ENCODE measurements at regions not wholly inside any gene's neighbourhood (a gene's known extent, or its start where the extent isn't known, plus 50 kb on each side); places are given as distances from the start of the nearest gene placed in this dataset.

DNA sequence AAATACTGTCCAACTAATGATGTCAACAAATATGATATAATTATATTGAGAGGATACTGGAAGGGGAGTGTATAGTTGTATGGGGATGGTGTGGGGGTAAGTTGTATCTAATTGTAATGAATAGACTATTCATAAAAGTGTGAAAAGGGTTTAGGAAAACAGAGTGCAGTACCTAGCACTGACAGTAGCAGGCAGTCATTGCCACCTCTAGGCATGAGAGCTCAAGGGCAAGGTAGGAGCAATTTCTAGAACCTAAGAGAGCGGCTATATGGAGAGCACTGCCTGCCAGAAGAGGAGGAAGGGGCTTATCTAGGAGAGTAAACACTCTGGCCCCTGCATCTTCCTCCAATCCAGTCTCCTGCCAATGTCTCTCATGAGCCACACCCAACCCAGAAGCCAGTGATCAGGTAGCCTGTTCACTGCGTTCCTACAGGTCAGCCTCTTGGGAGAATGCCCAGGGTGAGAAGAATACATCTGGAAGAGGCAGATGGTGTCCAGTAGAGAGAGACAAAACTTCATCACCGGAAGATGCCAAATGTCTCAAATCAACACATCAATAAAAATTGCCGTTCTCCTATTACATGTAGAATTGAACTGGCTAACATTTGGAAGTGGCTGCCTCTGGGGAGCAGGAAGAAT lies 200.0 kb downstream of the LY86 start:
- Histone ChIP-seq H3K4me3 (ENCODE audit: low read depth, low read length) (no peak overlapping the region), H3K9me3 (ENCODE audit: severe bottlenecking) (no peaks in the 10 kb centered on the region), H3K27ac (no peak overlapping the region), H3K36me3 (no peaks in the 10 kb centered on the region), H3K27me3 (ENCODE audit: insufficient read depth, low read depth, severe bottlenecking) (no peaks in the 10 kb centered on the region)
- no peak for DNase-seq
- TF ChIP-seq, protein P1, sequence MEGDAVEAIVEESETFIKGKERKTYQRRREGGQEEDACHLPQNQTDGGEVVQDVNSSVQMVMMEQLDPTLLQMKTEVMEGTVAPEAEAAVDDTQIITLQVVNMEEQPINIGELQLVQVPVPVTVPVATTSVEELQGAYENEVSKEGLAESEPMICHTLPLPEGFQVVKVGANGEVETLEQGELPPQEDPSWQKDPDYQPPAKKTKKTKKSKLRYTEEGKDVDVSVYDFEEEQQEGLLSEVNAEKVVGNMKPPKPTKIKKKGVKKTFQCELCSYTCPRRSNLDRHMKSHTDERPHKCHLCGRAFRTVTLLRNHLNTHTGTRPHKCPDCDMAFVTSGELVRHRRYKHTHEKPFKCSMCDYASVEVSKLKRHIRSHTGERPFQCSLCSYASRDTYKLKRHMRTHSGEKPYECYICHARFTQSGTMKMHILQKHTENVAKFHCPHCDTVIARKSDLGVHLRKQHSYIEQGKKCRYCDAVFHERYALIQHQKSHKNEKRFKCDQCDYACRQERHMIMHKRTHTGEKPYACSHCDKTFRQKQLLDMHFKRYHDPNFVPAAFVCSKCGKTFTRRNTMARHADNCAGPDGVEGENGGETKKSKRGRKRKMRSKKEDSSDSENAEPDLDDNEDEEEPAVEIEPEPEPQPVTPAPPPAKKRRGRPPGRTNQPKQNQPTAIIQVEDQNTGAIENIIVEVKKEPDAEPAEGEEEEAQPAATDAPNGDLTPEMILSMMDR (IDR thresholded peaks at IDR 0.05; ENCODE audit: low read depth, low read length): peak; percentile 87

DNA sequence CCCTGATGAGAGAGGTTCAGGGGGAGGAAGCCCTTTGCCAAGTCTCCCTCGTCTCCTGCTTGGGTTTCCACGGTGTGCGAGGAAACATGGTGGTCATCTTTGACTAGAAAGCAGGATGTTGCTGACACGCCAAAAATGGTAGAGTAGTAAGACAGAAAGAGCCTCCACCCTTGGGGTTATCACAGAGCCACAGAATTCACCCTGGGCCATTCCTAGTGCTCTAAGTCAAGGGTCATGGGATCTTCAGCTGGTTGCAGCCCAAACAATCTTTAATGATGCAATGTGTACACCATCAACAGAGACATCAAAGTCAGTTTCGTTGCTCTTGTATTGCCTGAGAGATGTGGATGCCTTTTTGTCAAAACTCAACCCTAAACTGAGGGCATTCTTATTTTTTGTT lies 201.9 kb downstream of the LY86 start:
- TF ChIP-seq, protein P1 (IDR thresholded peaks at IDR 0.05; ENCODE audit: low read depth, low read length): no peak
- H3K27me3 ChIP-seq (ENCODE audit: insufficient read depth, low read depth, severe bottlenecking): no peaks in the 10 kb centered on the region
- no peak for DNase-seq
- H3K9me3 ChIP-seq (ENCODE audit: severe bottlenecking): no peaks in the 10 kb centered on the region
- no peaks in the 10 kb centered on the region for H3K36me3 ChIP-seq
- no peak overlapping the region for H3K4me3 ChIP-seq (ENCODE audit: low read depth, low read length)
- H3K27ac ChIP-seq: no peak overlapping the region

DNA sequence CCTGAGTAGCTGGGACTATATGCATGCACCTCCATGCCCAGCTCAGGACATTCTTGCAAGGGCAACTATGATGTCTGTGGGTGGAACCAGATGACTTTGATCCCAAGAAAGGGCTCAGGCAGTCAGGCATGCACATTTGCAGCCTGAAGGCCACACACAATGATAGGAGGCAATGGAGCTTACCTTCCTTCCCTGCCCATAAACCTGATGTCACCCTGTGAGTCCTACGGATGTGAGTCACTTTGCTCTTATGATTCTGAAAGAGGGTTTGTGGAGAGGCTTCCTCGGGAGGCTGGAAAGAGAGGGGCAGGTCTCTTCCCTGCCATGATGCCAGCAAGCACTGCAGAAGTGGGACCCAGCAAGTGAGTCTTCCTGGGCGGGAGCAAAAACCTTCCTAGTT lies 202.4 kb downstream of the LY86 start:
- Histone ChIP-seq H3K27me3 (ENCODE audit: insufficient read depth, low read depth, severe bottlenecking) (no peaks in the 10 kb centered on the region), H3K4me3 (ENCODE audit: low read depth, low read length) (no peak overlapping the region), H3K9me3 (ENCODE audit: severe bottlenecking) (no peaks in the 10 kb centered on the region), H3K36me3 (no peaks in the 10 kb centered on the region), H3K27ac (no peak overlapping the region)
- no peak for DNase-seq
- TF ChIP-seq, protein P1 (IDR thresholded peaks at IDR 0.05; ENCODE audit: low read depth, low read length): no peak

- no peaks in the 10 kb centered on the region for H3K9me3 ChIP-seq (ENCODE audit: severe bottlenecking)
- TF ChIP-seq, protein P1 (IDR thresholded peaks at IDR 0.05; ENCODE audit: low read depth, low read length): no peak
- H3K27ac ChIP-seq: no peak overlapping the region
- H3K27me3 ChIP-seq (ENCODE audit: insufficient read depth, low read depth, severe bottlenecking): no peaks in the 10 kb centered on the region
- no peak for DNase-seq
- H3K4me3 ChIP-seq (ENCODE audit: low read depth, low read length): no peak overlapping the region
- no peaks in the 10 kb centered on the region for H3K36me3 ChIP-seq
Observed at GRCh38 chr6:6793388-6794250, 205.1 kb downstream of the LY86 start.

GRCh38 chr6:6795393-6795792 lies 206.9 kb downstream of the LY86 start:
- TF ChIP-seq, protein P1 (IDR thresholded peaks at IDR 0.05; ENCODE audit: low read depth, low read length): no peak
- Histone ChIP-seq H3K36me3 (no peaks in the 10 kb centered on the region), H3K27ac (no peak overlapping the region), H3K4me3 (ENCODE audit: low read depth, low read length) (no peak overlapping the region), H3K9me3 (ENCODE audit: severe bottlenecking) (no peaks in the 10 kb centered on the region), H3K27me3 (ENCODE audit: insufficient read depth, low read depth, severe bottlenecking) (no peaks in the 10 kb centered on the region)
- DNase-seq: no peak

Data from WERI-Rb-1 (cell line).